GM12878 (cell line): ENCODE measurements at regions not wholly inside any gene's neighbourhood (a gene's known extent, or its start where the extent isn't known, plus 50 kb on each side); places are given as distances from the start of the nearest gene placed in this dataset.

Source experiments
- ATAC-seq: fragments of 200-7000 bp; cut with Tn5 transposase; 3 replicates; pipeline ENCODE4 v1.9.1; 2020; ENCODE audit warnings: mild to moderate bottlenecking, moderate library complexity
- BruUV-seq: library from RNA; stranded (reverse); fragments of 400-500 nt; replicated peaks from 2 replicates; lab custom pipeline; 2021; lab: Mats Ljungman, UMichigan
- CTCF ChIA-PET: fragments of 300-600 bp; sonication (Branson Sonifier 250); formaldehyde crosslinking; extraction: SDS; loops from one replicate; lab custom pipeline; 2021; ENCODE audit warnings: inconsistent platforms; lab: Yijun Ruan, JAX
- POLR2A ChIA-PET: fragments of 350-600 bp; formaldehyde crosslinking; extraction: SDS; loops from one replicate; lab custom pipeline; 2021; ENCODE audit warnings: inconsistent platforms; lab: Charles Lee
- RAD21 ChIA-PET: fragments of 300-600 bp; sonication (Branson Sonifier 250); formaldehyde crosslinking; loops from one replicate; lab custom pipeline; 2023; ENCODE audit warnings: antibody characterized with exemption; ENCODE audit not compliant: unreplicated experiment; lab: Charles Lee
- SMC1A ChIA-PET: fragments of 300-600 bp; sonication (Branson Sonifier 250); formaldehyde crosslinking; loops from one replicate; lab custom pipeline; 2023; ENCODE audit not compliant: unreplicated experiment, uncharacterized antibody; lab: Charles Lee
- DNase-seq: peaks from one replicate; pipeline ENCODE4 v3.0.0-alpha.2; 2011; ENCODE audit warnings: low read depth, low spot score
- FAIRE-seq: peaks from 3 replicates; lab custom pipeline; 2011; peaks lifted over from hg19 to GRCh38; lab: Jason Lieb, UNC
- H2AFZ ChIP-seq: 2 replicates; pipeline ENCODE4 v1.6.0; 2011; ENCODE audit warnings: low read depth, low read length, control low read depth; ENCODE audit not compliant: control insufficient read depth
- H3K27ac ChIP-seq: 2 replicates; pipeline ENCODE4 v1.5.1; 2011; ENCODE audit warnings: control low read depth; ENCODE audit not compliant: control insufficient read depth, insufficient read depth
- H3K27me3 ChIP-seq, 2 experiments: replicated peaks in 1 of 2; 2 replicates each; pipeline versions ENCODE4 v1.6.0 to v1.6.1; 2011; ENCODE audit warnings: low read length in 1 of 2; ENCODE audit not compliant: control insufficient read depth in 2 of 2, insufficient read depth in 2 of 2
- H3K36me3 ChIP-seq, 2 experiments: 2 replicates each; pipeline ENCODE4 v1.5.1; 2011; ENCODE audit warnings: low read length in 1 of 2; ENCODE audit not compliant: control insufficient read depth in 2 of 2, insufficient read depth in 2 of 2
- H3K4me1 ChIP-seq: 2 replicates; pipeline ENCODE4 v1.6.1; 2011; ENCODE audit warnings: mild to moderate bottlenecking, low read length, moderate library complexity, mixed read lengths; ENCODE audit not compliant: control insufficient read depth, insufficient read depth
- H3K4me2 ChIP-seq: 2 replicates; pipeline ENCODE4 v1.6.0; 2011; ENCODE audit warnings: control low read depth; ENCODE audit not compliant: control insufficient read depth, insufficient read depth
- H3K4me3 ChIP-seq: fragments of 200-600 bp; sonication (generic); 2 replicates; pipeline ENCODE4 v1.5.1; 2016
- H3K79me2 ChIP-seq: 2 replicates; pipeline ENCODE4 v1.6.0; 2011; ENCODE audit warnings: low read length; ENCODE audit not compliant: control insufficient read depth, insufficient read depth
- H3K9ac ChIP-seq: 2 replicates; pipeline ENCODE4 v1.8.0; 2011; ENCODE audit warnings: low read length, control low read depth, mixed read lengths; ENCODE audit not compliant: control insufficient read depth, insufficient read depth
- H3K9me3 ChIP-seq: replicated peaks from 3 replicates; pipeline ENCODE4 v1.5.1; 2011; ENCODE audit warnings: mild to moderate bottlenecking, low read length; ENCODE audit not compliant: control insufficient read depth, insufficient read depth
- H4K20me1 ChIP-seq: 2 replicates; pipeline ENCODE4 v1.6.0; 2011; ENCODE audit not compliant: control insufficient read depth, insufficient read depth
- MAX ChIP-seq: IDR thresholded peaks from 2 replicates; pipeline ENCODE4 v1.6.1; 2012; ENCODE audit warnings: low read depth, low read length, improper control_type of control experiment
- NFIC ChIP-seq: IDR thresholded peaks from 2 replicates; pipeline ENCODE4 v1.6.1; 2012; ENCODE audit warnings: low read depth, mild to moderate bottlenecking, inconsistent platforms, low read length, moderate library complexity
- NFYA ChIP-seq: IDR thresholded peaks from 2 replicates; pipeline ENCODE4 v1.6.1; 2011; ENCODE audit warnings: low read depth, mild to moderate bottlenecking, low read length, improper control_type of control experiment, borderline replicate concordance
- PKNOX1 ChIP-seq: fragments of 450-650 bp; IDR thresholded peaks from 2 replicates; pipeline ENCODE4 v1.6.1; 2016; ENCODE audit warnings: mild to moderate bottlenecking
- RCOR1 ChIP-seq: conservative IDR thresholded peaks from 2 replicates; pipeline ENCODE4 v1.6.1; 2012; ENCODE audit warnings: low read depth, low read length, improper control_type of control experiment
- WGBS: methylation state at CpG from one replicate; pipeline ENCODE4 v1.1.6; 2016; ENCODE audit warnings: low lambda C conversion rate; ENCODE audit not compliant: insufficient replicate concordance, insufficient coverage; ENCODE audit errors: missing lambda C conversion rate; 5-methylcytosine and 5-hydroxymethylcytosine counted together
- in situ Hi-C: fragments of 300-500 bp; cut with MboI; formaldehyde crosslinking; loops from 9 replicates; pipeline ENCODE4 v1.14.3; 2018; ENCODE audit warnings: mixed read lengths
- intact Hi-C: fragments of 100-400 bp; cut with micrococcal nuclease; formaldehyde crosslinking; loops from one replicate; pipeline ENCODE4 v1.14.2; 2022; ENCODE audit not compliant: unreplicated experiment
- TF ChIP-seq, protein P1 (sequence below): IDR thresholded peaks from 2 replicates; pipeline ENCODE4 v1.6.1; 2011; ENCODE audit warnings: low read depth, mild to moderate bottlenecking, low read length, moderate library complexity, borderline replicate concordance; ENCODE audit errors: extremely low read depth

DNA sequence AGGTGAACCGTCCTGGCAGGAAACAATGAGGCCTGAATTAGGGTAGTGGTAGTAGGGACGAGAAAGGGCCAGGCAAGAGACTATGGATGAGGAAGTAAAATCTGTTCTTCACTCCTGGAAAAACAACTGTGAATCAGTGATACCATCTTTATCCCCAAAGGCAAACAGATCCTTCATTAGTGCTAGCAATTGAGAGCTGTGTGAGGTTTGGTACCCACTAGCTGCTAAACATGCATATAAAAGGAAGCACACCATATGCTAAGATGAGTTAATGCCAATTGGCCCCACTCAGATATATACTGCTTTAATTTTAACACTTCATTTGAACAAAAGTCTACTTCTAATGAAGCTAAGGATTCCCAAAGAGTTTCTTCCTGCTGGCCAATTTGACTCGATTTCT is 244.8 kb upstream of the NR4A3 start:
- H3K27ac ChIP-seq: no peak overlapping the region
- H3K27me3 ChIP-seq: no peaks in the 10 kb centered on the region
- H3K79me2 ChIP-seq: no peaks in the 10 kb centered on the region
- no peak overlapping the region for H2AFZ ChIP-seq
- no peak overlapping the region for H3K9ac ChIP-seq
- SMC1A ChIA-PET: interaction anchor here (0.8 to 1.4 kb wide), 5 partner anchors 10 to 64 kb away, joined by 3 to 4 read pairs (median 3); no protein-coding TSS in a partner anchor
- H3K36me3 ChIP-seq: no peaks in the 10 kb centered on the region
- CTCF ChIA-PET: interaction anchor here (1.0 to 1.8 kb wide), 4 partner anchors 13 to 16 kb away, joined by 3 to 5 read pairs (median 3); no protein-coding TSS in a partner anchor
- BruUV-seq: no TSS peak
- H3K4me2 ChIP-seq: no peak overlapping the region
- 66% methylated on average over 3 of the region's 3 CpGs for WGBS
- intact Hi-C loops (no loop called here), in situ Hi-C loops (no loop called here)
- H3K4me3 ChIP-seq: no peak overlapping the region
- no peaks in the 10 kb centered on the region for H3K9me3 ChIP-seq
- no peaks in the 10 kb centered on the region for H3K4me1 ChIP-seq
- no peaks in the 10 kb centered on the region for H4K20me1 ChIP-seq
- POLR2A ChIA-PET: interaction anchor here (0.8 kb wide), 1 partner anchor 15 kb away, joined by 3 read pairs; no protein-coding TSS in a partner anchor
- no peak for FAIRE-seq
- no peak for DNase-seq
- no peak for TF ChIP-seq RCOR1
- no peak for TF ChIP-seq NFYA
- TF ChIP-seq, protein P1, sequence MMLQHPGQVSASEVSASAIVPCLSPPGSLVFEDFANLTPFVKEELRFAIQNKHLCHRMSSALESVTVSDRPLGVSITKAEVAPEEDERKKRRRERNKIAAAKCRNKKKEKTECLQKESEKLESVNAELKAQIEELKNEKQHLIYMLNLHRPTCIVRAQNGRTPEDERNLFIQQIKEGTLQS: no peak
- RAD21 ChIA-PET: interaction anchor here (1.0 kb wide), 1 partner anchor 345 kb away, joined by 3 read pairs; no protein-coding TSS in a partner anchor
- ATAC-seq: no peak

GRCh38 chr9:99577351-99577750 is 244.3 kb upstream of the NR4A3 start:
- ATAC-seq: no peak
- RAD21 ChIA-PET: interaction anchor here (1.0 kb wide), 1 partner anchor 346 kb away, joined by 3 read pairs; no protein-coding TSS in a partner anchor
- CTCF ChIA-PET: interaction anchor here (1.0 to 1.5 kb wide), 3 partner anchors 14 to 16 kb away, joined by 3 read pairs; no protein-coding TSS in a partner anchor
- BruUV-seq: no TSS peak
- no peaks in the 10 kb centered on the region for H3K4me1 ChIP-seq
- no peak overlapping the region for H3K4me2 ChIP-seq
- H3K27me3 ChIP-seq: no peaks in the 10 kb centered on the region
- TF ChIP-seq PKNOX1: no peak
- no peak for TF ChIP-seq MAX
- no peak for TF ChIP-seq NFIC
- H3K27ac ChIP-seq: no peak overlapping the region
- H3K9me3 ChIP-seq: no peaks in the 10 kb centered on the region
- H3K9ac ChIP-seq: no peak overlapping the region
- in situ Hi-C loops: no loop called here
- 10% methylated on average over 2 of the region's 2 CpGs for WGBS
- H4K20me1 ChIP-seq: no peaks in the 10 kb centered on the region
- SMC1A ChIA-PET: interaction anchor here (0.8 to 1.4 kb wide), 4 partner anchors 10 to 43 kb away, joined by 3 to 4 read pairs (median 3); no protein-coding TSS in a partner anchor
- POLR2A ChIA-PET: interaction anchor here (0.8 kb wide), 1 partner anchor 16 kb away, joined by 3 read pairs; no protein-coding TSS in a partner anchor
- H3K36me3 ChIP-seq: no peaks in the 10 kb centered on the region
- no peak overlapping the region for H2AFZ ChIP-seq
- no peak for DNase-seq
- H3K79me2 ChIP-seq: no peaks in the 10 kb centered on the region
- H3K4me3 ChIP-seq: no peak overlapping the region
- FAIRE-seq: no peak
- intact Hi-C loops: no loop called here
